ENCODE measurements at regions not wholly inside any gene's neighbourhood (a gene's known extent, or its start where the extent isn't known, plus 50 kb on each side); places are given as distances from the start of the nearest gene placed in this dataset.

DNA sequence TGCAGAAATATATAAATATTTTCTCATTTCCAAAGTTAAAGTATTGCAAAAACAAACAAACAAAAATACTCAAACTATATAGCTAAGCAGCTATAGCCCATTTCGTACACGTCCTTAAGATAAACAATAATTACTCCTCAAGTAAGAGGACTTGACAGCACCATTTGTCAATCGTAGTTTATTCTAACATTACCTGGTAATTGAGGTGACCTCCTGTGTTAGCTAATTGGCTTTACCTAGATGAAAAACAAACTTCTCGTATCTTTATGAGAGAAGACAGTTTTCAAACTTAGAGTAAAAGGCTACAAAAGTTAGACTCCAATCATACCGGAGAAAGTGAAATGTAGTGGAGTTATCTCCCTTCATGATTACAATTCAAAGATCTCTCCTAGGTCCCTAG lies 1876.1 kb upstream of the PCDH20 start:
- H4K8ac ChIP-seq (replicated peaks; ENCODE audit: insufficient read length, low read depth, low read length): no peak overlapping the region
- H3K56ac ChIP-seq (ENCODE audit: insufficient read length, low read depth, low read length): no peak overlapping the region
- H2BK20ac ChIP-seq (ENCODE audit: low read depth, low read length, poor library complexity, severe bottlenecking): no peak overlapping the region
- H3K4me2 ChIP-seq (ENCODE audit: insufficient read depth, insufficient read length, low read length): no peak overlapping the region
- H3K9ac ChIP-seq (ENCODE audit: extremely low read depth, insufficient read length, low read length): no peak overlapping the region
- H2AK5ac ChIP-seq (ENCODE audit: insufficient read length, low read length): no peak overlapping the region
- no peak overlapping the region for H4K91ac ChIP-seq (ENCODE audit: insufficient read length, low read depth, low read length)
- no peak overlapping the region for H3K23ac ChIP-seq (ENCODE audit: insufficient read length, low read depth, low read length)
- no peak overlapping the region for H3K4me3 Mint-ChIP-seq
- no peak overlapping the region for H4K5ac ChIP-seq (ENCODE audit: insufficient read length, low read depth, low read length)
- H3K18ac ChIP-seq (ENCODE audit: insufficient read length, low read depth, low read length): no peak overlapping the region
- H3K4me1 Mint-ChIP-seq: no peaks in the 10 kb centered on the region
- H3K14ac ChIP-seq (ENCODE audit: insufficient read depth, low read length): no peak overlapping the region
- no peak overlapping the region for H2BK5ac ChIP-seq (ENCODE audit: insufficient read length, low read length)
- H3K9me3 ChIP-seq (ENCODE audit: control insufficient read depth, low read depth, low read length): no peaks in the 10 kb centered on the region
- no peaks in the 10 kb centered on the region for H3K23me2 ChIP-seq (ENCODE audit: insufficient read length, low read depth, low read length, poor library complexity, severe bottlenecking)
- DNase-seq: no peak
- no peak overlapping the region for H2BK12ac ChIP-seq (ENCODE audit: insufficient read length, low read depth, low read length)
- TF ChIP-seq, protein P1, sequence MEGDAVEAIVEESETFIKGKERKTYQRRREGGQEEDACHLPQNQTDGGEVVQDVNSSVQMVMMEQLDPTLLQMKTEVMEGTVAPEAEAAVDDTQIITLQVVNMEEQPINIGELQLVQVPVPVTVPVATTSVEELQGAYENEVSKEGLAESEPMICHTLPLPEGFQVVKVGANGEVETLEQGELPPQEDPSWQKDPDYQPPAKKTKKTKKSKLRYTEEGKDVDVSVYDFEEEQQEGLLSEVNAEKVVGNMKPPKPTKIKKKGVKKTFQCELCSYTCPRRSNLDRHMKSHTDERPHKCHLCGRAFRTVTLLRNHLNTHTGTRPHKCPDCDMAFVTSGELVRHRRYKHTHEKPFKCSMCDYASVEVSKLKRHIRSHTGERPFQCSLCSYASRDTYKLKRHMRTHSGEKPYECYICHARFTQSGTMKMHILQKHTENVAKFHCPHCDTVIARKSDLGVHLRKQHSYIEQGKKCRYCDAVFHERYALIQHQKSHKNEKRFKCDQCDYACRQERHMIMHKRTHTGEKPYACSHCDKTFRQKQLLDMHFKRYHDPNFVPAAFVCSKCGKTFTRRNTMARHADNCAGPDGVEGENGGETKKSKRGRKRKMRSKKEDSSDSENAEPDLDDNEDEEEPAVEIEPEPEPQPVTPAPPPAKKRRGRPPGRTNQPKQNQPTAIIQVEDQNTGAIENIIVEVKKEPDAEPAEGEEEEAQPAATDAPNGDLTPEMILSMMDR (conservative IDR thresholded peaks at IDR 0.05): no peak
- no peaks in the 10 kb centered on the region for H4K20me1 ChIP-seq (ENCODE audit: control insufficient read depth, insufficient read depth, insufficient read length)
- no peaks in the 10 kb centered on the region for H3K79me1 ChIP-seq (ENCODE audit: insufficient read depth, low read depth, low read length, poor library complexity, severe bottlenecking)
- no peak overlapping the region for H3K27ac ChIP-seq (ENCODE audit: insufficient read length, low read depth, low read length)
- no peak overlapping the region for H3K27ac Mint-ChIP-seq
- no peaks in the 10 kb centered on the region for H3K79me2 ChIP-seq (ENCODE audit: insufficient read depth, low read length)
- H3K27me3 ChIP-seq (ENCODE audit: insufficient read depth, low read length): no peaks in the 10 kb centered on the region
- WGBS (ENCODE audit: extremely low coverage, insufficient read length, low lambda C conversion rate): no CpG with 5 or more reads among the region's 5 CpGs
- no peak overlapping the region for H2BK120ac ChIP-seq (ENCODE audit: low read depth, low read length, poor library complexity, severe bottlenecking)
- no peak overlapping the region for H2AFZ ChIP-seq (ENCODE audit: low read length)
- no peaks in the 10 kb centered on the region for H3K4me1 ChIP-seq (ENCODE audit: insufficient read depth, low read length)
- no peak overlapping the region for H2BK15ac ChIP-seq (ENCODE audit: low read depth, low read length)
- no peaks in the 10 kb centered on the region for H3K9me3 Mint-ChIP-seq
- H3T11ph ChIP-seq (ENCODE audit: low read length): no peak overlapping the region
- H3K4ac ChIP-seq (ENCODE audit: low read depth, low read length): no peak overlapping the region
- no peaks in the 10 kb centered on the region for H3K36me3 Mint-ChIP-seq (ENCODE audit: insufficient read depth in 1 of 3, low read depth in 3 of 3)
- H3K27me3 Mint-ChIP-seq (ENCODE audit: low read depth): no peaks in the 10 kb centered on the region
